ENCODE measurements at regions not wholly inside any gene's neighbourhood (a gene's known extent, or its start where the extent isn't known, plus 50 kb on each side); places are given as distances from the start of the nearest gene placed in this dataset.
"Not testable (repeated sequence)": the region's sequence is repeated elsewhere in the genome, so short reads cannot be mapped to it uniquely, and the experiment has no call there.

DNA sequence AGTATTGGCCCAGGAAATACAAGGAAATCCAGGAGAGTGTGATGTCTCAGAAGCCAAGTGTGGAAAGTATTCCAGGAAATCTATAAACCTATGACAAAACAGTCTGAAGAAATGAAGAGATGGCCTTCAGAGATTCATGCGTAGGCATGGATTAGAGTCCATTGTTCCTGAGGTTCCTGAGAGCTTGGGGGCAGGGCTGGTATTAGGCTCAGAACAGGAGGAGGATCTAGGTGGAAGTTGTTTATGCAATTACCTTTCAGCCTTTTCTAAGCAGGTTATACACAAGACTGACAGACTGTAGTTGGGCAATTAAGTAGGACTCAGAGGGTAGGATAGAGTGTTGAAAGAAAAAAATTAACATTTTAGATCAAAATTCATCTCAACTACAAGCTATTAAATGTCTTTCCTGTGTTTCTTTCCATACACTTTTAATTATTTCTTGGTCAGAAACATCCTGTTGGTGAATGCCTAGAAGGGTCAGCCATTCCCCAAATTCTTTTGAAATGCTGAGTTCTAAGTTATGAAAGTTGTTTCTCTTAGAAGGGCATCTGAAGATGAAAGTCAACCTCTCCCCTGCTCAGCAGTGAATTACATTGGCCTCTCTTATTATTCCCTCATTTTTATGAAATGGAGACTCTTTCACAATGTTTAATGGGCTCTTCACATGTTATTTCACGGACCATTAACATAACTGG lies 201.2 kb upstream of the MYLIP start:
- DNase-seq (ENCODE audit: low spot score), result no peak

DNA sequence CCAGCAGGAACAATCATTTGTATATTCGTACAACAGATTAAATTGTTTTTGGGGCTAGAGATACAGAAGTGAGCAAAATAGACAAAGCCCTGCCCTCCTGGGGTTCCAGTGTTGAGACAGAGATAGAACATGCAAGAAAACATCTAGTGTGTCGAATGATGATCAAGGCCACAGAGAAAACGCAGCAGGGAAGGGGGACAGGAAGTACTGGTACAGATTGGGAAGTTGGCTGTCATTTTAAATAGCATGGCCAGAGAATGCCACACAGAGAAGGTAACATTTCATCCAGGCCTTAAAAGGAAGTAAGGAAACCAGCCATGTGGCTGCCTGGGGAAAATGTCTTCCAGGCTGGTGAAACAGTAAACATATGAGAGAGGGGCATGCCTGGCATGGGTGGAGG lies 202.6 kb upstream of the MYLIP start:
- DNase-seq (ENCODE audit: low spot score), result no peak

DNA sequence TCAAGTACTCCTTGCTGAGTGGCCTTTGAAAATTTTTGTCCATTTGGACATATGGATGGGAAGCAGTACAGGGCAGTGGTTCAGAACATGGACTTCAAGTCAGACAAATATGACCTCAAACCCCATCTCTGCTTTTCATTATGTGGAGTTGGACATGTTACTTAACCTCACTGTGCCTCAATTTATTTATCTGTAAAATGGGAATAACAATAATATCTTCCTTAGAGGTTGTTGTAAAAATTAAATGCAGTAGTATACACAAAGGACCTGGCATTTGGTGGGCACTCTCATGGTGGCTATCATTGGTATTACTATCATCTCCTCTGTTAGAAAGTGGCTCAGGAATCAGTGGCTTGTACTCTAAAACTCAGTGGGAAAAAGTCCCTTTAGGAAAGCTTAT lies 204.0 kb upstream of the MYLIP start:
- DNase-seq (ENCODE audit: low spot score), result no peak

DNA sequence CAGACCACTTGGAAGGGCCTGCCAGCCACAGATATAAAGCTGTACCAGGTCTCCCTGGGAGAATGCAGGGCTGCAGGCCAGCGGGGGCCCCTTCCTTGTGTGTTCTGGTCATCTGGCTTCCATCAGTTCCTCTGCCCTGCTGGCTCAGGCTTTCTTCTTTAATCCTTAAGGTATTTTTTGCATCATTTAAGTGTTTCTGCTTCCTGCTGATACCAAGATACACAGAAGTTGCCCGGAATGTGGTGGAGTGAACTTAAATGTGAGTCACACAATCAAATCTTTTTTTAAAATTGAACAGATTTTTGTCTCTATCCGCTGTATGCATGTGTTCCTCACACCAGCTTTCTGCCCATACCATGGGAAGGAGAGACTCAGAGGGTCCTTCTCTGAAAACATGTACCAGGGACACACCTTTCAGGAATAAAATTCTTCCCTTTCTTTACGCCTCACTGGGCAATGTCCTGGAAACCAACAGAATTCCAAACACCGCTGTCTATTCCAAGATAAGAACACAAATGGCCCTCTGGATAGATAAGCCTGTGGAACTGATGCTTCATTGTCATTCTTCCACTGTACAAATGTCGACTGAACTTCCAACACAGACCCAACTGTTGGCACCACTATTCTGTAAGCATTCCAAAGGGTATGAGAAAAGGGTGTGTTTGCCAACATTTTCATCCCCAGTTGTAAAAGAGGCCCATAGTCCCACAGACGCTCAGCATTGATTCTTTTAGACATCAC lies 206.2 kb upstream of the MYLIP start:
- DNase-seq (ENCODE audit: low spot score), result no peak

DNA sequence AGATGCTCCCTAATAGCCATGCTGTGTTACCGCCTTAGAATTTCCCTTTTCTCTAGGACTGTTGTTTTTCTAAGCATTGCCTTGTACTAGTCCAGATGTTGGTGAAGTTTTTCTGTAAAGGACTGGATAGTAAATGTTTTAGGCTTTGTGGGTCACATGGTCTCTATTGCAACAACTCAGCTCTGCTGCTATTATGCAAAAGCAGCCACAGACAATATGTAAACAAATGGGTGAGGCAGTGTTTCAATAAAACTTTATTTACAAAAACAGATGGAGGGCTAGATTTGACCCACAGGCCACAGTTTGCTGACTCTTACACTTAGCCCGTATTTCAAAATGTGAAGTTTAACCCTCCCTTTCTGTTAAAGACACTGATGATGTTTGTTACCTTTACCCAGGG lies 207.6 kb upstream of the MYLIP start:
- no peak for DNase-seq (ENCODE audit: low spot score)

DNA sequence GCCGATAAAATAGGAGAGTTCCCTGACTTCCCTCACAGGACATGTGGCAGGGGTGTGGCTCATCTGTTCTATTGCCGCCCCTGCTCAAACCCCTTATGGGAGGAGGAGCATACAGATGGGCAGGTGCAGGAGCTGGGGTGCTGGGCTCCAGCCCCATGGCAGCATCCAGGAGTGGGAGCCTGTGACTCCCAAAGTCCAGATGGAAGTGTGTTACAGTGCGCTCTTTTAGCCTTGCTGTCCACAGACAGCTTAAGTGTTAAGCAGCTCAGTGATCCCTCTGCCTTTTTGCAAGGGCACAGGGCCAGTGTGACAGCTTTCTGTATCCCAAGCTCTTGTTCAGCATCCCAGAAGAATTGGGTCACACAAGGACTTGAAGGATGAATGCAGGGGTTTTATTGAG lies 212.3 kb upstream of the MYLIP start:
- DNase-seq (ENCODE audit: low spot score), result no peak

DNA sequence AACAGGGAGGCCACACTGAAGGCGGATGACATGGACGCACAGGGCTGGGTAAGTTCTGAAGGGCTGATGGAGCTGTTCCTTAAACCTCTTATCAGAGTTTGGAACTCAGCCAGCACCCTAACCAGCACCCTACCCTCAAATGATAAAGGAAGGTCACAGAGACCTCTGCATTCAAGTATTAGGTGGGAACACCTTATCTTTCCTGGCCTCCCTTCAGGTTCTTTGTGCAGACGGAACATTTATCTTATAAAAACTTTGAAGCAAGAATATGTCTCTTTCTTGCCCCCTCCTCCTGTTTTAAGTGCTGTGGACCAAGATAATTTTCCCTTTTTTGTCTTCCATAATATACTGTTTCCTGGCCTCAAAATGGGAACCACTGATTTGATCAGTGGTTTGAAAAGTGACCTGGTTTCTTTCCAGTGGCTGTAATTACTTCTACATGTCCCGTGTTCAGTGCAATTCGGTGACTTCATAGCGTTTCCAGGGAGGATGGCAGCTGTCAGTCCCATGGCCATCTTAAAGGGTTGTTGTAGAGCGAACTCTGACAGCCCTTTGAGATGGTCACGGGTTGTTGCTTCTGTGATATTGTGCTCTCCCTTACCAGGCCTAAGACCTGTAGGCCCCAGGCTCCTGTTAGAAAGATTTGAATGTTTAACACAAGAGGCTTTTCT lies 213.2 kb upstream of the MYLIP start:
- peak; percentile 47 for DNase-seq (ENCODE audit: low spot score)

DNA sequence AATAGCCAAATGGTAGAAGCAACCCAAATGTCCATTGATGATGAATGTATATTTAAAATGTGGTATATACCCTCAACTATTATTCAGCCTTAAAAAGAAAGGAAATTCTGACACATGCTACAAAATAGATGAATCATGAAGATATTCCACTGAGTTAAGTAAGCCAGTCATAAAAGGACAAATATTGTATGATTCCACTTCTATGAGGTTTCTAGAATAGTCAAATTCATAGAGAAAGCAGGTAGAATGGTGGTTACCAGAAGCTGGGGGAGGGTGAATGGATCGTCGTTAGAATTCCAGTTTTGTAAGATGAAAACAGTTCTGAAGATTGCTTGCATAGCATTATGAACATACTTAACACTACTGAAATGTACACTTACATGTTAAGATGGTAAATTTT lies 214.3 kb upstream of the MYLIP start:
- DNase-seq (ENCODE audit: low spot score), result no peak

DNA sequence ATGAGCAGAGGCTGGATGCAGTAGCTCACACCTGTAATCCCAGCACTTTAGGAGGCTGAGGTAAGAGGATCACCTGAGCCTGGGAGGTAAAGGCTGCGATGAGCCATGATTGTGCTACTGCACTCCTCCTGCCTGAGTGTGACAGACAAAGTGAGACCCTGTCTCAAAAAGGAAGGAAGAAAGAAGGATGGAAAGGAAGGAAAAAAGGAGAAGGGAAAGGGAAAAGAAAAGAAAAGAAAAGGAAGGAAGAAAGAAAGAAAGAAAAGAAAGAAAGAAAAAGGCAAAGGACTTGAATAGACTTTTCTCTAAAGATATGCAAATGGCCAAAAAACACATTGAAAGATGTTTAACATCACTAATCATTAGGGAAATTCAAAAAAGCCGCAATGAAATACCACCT lies 215.3 kb upstream of the MYLIP start:
- DNase-seq (ENCODE audit: low spot score), result no peak

DNA sequence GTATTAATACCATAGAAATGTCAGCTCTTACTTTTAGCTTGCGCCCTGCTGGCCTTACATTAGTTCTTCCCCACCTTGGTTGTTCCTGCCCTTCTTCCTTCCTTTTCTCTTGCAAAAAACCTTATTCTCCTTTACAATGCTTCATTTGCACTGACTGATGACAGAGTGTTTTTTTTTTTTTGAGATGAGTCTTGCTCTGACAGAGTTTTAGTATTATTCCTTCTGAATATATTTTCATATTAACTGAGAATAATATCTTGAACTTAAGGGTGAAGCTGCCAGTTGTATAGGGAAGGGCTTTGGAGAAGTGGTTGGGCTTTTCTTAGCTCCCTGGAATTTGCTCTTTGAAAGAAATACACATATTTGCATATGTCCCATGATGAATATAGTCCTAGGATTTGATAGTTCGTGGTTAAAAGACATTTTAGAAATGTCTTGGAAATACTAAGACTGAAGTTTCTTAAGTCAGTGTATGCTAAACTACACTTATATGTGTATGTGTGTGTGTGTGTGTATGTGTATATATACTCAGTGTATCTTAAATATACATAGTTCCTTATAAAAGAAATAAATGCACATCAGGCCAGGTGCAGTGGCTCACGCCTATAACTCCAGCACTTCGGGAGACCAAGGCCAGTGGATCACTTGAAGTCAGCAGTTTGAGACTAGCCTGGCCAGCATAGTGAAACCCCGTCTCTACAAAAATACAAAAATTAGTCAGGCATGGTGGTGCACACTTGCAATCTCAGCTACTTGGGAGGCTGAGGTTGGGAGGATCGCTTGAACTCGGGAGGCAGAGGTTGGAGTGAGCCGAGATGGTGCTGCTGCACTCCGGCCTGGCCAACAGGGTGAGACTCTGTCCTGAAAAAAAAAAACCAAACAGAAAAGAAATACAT lies 216.1 kb upstream of the MYLIP start:
- DNase-seq (ENCODE audit: low spot score), result no peak

DNA sequence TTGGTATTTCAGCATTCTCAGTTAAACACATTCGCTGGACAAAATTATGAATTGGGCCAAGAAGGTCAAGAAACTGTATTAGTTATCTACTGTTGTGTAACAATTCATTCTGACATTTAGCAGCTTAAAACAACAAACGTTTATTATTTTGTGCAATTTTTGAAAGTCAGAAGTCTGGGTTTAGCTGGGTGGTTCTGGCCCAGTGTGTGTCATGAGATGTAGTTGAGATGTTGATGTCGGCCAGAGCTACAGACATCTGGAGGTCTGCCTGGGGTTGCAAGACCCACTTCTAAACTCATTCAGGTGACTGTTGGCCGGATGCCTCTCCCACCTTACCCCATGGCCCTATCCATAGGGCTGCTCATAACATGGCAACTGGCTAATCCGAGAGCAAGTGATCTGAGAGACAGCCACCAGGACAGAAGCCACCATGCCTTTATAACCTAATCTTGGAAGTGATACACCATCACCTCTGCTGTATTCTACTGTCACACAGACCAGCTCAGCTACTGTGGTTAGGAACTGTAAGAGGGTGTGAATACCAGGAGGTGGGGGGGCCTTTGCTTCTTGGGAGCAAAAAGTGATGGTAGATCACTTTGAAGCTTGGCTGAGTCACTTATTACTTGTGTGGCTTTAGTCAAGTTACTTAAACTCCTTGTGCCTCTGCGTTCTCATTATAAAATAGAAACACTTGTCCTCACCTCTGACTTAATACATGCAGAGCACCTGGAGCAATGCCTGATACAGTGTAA lies 217.0 kb upstream of the MYLIP start:
- DNase-seq (ENCODE audit: low spot score), result no peak

DNA sequence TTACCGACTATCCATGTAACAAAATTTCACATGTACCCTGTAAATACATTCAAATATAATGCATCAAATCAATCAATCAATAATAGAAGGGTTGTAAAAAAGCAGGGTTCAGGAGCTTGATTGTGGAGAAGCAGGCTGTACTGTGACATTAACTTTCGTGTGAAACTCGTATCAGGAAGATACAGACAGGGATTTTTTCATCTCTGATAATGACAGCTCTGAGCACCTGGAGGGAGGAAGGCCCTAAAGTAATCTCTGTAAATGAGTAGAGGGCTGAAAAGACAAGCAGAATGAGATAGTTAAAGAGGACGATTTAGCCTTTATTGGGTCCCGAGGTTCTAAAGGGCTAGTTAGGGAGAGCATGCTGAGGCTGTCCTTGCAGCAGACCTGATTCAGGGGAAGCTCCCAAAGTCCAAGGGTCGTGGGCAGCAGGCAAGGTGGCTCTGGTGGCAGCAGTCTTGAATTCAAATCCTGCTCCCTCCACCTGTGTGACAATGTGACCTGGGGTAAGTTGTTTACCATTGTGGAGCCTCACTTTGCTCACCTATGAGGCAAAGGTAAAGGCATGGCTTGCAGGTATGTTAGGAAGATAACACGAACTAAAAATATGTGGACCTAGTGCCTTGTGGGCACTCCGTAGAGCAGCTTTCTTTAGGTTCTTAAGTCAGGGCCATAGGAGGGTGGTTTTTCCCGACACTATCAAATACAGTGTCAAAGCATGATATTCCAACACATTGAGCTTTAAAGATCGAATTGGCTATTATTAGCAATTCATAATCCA lies 219.4 kb upstream of the MYLIP start:
- no peak for DNase-seq (ENCODE audit: low spot score)

DNA sequence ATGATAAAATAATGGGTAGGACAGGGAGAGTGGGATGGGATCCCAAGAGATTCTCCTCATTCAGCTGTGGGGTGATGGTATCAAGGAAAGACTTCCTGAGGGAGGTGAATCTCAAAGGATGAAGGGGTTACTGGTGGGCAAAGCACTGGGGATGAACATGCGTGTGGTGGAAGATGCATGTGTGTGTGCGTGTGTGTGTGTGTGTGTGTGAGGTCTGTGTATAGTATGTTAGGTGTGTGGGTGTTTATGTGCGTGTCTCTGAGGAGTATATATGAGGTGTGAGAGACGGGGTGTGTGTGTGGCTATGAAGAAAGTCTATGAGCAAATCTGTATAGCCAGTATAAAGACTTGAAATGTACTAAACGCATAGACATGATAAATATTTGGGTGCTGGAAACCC lies 220.0 kb upstream of the MYLIP start:
- DNase-seq (ENCODE audit: low spot score), result no peak

DNA sequence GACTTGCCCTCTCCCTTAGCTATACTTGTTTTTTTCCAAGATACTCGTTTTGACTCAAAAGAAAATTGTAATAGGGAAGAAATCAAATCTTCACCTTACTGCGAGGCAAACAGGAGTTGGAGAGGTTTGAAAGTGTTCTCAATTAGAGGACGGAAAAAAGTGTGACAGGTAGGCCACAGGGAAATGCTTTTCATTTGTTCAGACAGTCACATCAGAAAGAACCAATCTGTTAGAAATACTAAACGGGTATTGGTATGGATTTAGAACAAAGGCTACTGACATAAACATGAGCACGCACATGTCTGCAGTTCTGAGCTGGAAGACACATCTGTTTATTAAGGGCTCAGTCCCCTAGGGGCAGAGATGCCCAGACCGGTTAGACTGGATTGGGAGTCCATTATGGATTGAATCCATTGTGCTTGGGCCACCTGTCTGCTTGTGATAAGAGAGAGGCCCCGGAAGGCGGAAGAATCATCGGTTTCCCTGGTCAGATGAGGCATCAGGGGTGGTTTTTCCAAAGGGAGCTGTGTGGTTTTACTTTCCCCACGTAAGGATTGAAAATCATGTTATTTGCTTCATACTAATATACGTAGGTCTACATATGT lies 220.9 kb upstream of the MYLIP start:
- no peak for DNase-seq (ENCODE audit: low spot score)

DNA sequence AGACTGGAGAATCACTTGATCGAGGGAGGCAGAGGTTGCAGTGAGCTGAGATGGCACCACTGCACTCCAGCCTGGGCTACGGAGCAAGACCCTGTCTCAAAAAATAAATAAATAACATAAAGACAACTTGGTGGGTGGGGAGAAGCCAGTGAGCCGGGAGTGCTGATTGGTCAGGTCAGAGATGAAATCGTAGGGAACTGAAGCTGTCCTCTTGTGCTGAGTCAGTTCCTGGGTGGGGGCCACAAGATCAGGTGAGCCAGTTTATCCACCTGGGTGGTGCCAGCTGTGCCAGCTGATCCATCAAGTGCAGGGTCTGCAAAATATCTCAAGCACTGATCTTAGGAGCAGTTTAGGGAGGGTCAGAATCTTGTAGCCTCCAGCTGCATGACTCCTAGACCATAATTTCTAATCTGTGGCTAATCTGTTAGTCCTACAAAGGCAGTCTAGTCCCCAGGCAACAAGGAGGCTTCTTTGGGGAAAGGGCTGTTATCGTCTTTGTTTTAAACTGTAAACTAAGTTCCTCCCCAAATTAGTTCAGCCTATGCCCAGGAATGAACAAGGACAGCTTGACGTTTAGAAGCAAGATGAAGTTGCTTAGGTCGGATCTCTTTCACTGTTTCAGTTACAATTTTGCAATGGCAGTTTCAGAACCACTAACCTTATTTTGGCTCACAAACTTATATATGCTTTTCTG lies 221.5 kb upstream of the MYLIP start:
- not testable (repeated sequence) for DNase-seq (ENCODE audit: low spot score)

DNA sequence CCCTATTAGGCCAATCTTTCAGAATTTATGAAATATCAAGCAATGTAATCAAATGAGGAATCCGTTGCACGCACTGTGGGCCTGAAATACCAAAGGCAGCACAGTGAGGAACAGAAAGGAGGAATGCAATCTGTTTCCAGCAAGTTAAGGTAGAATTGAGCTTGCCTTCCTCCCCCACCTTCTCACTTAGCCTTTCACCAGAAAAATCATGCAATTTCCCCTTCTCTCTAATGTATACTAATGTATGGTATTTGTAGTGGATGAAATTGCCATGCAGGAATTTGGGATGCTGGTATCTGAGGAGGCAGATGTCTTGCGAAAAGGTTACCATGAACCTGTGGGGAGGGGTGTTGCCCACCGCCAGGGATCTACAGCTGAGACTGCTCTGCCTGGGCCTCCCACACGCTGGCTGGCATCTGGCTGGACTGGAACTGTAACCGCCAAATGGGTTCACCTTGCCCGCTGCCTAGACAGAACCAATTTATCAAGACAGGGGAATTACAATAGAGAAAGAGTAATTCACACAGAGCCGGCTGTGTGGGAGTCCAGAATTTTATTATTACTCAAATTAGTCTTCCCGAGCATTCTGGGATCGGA lies 222.4 kb upstream of the MYLIP start:
- no peak for DNase-seq (ENCODE audit: low spot score)

DNA sequence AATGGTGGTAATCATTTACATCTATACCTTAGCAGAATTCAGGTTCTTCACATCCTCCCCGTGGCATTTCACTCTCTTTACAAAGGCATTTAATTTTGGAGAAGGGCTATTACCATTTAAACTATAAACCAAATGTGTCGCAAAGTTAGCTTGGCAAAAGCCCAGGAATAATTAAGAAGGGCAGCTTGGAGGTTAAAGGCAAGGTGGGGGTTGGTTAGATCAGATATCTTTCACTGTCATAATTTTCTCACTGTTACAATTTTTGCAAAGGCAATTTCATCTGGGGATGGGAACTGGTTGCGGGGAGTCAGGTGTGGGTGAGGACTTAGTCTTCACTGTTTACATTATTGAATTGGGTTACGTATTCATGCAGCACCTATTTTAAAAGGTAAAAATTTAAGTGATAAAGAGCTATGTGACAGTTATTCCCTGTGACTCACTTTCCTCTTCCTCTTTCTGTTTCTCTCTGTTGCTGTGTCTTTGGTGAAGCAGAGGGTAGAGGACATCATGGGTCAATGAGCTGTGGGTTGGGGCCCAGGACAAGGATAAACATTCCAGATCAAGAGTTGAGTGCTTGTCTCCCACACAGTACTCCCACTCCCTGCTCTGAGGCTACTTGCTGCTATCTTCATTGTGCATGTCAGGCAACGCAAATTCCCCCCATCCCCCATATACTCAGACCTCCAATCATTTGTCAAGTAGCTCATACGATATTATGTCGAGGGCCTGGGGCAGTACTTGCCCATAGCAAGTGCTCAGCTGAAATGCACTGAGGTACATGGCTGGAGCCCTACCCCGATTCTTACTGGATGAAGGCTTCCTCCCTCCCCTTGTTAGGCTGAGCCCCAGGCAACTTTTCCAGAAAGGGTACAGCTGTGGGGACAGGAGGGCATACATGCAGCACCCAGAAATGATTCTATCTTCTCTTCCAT lies 223.1 kb upstream of the MYLIP start:
- DNase-seq (ENCODE audit: low spot score), result no peak

All from hematopoietic multipotent progenitor cell treated with erythropoietin and hydrocortisone succinate and interleukin-3 and kit ligand, for 17 days (in vitro differentiated cells).